GM12878 (cell line): ENCODE measurements at regions not wholly inside any gene's neighbourhood (a gene's known extent, or its start where the extent isn't known, plus 50 kb on each side); places are given as distances from the start of the nearest gene placed in this dataset.

Source experiments
- CEBPB ChIP-seq, 2 experiments: fragments of 150-350 bp in 1 of 2; IDR thresholded peaks; 2 replicates each; pipeline ENCODE4 v1.6.1; 2012 to 2014; ENCODE audit warnings: low read depth in 2 of 2, low read length in 2 of 2, borderline replicate concordance in 1 of 2, inconsistent platforms in 1 of 2
- CHD4 ChIP-seq: fragments of 200-600 bp; sonication (generic); IDR thresholded peaks from 2 replicates; pipeline ENCODE4 v1.6.1; 2016; ENCODE audit warnings: mild to moderate bottlenecking
- CTCF ChIP-seq, 3 experiments: IDR thresholded peaks in 2 of 3; conservative IDR thresholded peaks in 1 of 3; 2 replicates each; pipeline ENCODE4 v1.5.1; 2011; ENCODE audit warnings: low read depth in 3 of 3, low read length in 3 of 3, mild to moderate bottlenecking in 3 of 3, control low read depth in 2 of 3, moderate library complexity in 2 of 3, inconsistent platforms in 1 of 3, mixed read lengths in 1 of 3; ENCODE audit not compliant: control insufficient read depth in 2 of 3, insufficient read depth in 1 of 3; ENCODE audit errors: extremely low read depth in 1 of 3
- NFIC ChIP-seq: IDR thresholded peaks from 2 replicates; pipeline ENCODE4 v1.6.1; 2012; ENCODE audit warnings: low read depth, mild to moderate bottlenecking, inconsistent platforms, low read length, moderate library complexity
- REST ChIP-seq: IDR thresholded peaks from 2 replicates; pipeline ENCODE4 v1.6.1; 2012; ENCODE audit warnings: mild to moderate bottlenecking, low read depth, low read length
- SIN3A ChIP-seq: IDR thresholded peaks from 2 replicates; pipeline ENCODE4 v1.6.1; 2012; ENCODE audit warnings: low read depth, low read length, improper control_type of control experiment
- SP1 ChIP-seq: IDR thresholded peaks from one replicate; pipeline ENCODE4 v1.6.1; 2011; ENCODE audit warnings: low read depth, low read length
- SRF ChIP-seq, 2 experiments: IDR thresholded peaks; 2 replicates each; pipeline ENCODE4 v1.6.1; 2011; ENCODE audit warnings: low read depth in 2 of 2, low read length in 2 of 2, mild to moderate bottlenecking in 1 of 2, moderate library complexity in 1 of 2
- TCF12 ChIP-seq: IDR thresholded peaks from 2 replicates; pipeline ENCODE4 v1.6.1; 2011; ENCODE audit warnings: low read depth, mild to moderate bottlenecking, low read length
- TF ChIP-seq, protein P1 (sequence below): IDR thresholded peaks from 2 replicates; pipeline ENCODE4 v1.6.1; 2012; ENCODE audit warnings: low read length, inconsistent platforms

DNA sequence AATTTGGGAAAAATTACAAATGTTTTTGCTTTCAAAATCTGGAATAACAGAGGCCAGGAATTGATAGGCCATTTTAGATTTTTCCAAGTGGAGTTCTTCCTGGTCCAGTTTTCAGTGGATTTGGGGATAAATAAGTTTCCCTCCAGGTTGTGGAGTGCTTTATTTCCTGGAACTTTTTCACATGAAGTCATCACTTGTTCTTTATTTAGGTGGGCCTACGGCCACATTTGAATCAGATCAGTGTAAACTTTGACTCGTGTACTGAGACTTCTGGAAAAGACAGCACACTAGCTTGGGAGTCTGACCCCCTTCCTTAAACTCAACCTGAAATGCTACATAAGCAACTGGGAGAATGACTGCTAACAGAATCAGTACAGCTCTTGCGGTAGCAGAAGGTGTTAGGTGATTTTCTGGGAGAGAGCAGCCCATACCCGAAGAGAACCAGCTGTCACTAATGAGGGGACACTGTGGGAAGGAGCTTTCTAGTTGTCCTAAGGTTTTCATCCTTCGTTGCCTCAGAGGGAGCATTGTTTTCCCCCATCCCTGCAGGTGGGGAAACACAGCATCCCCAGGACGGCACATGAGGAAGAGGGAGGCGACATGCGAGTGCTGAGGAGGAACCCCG is 235.2 kb upstream of the FAT1 start:
- TF ChIP-seq CEBPB (IDR thresholded peaks at IDR 0.05; ENCODE audit: borderline replicate concordance in 1 of 2, low read depth in 2 of 2, low read length in 2 of 2) (no peak), TCF12 (no peak), NFIC (no peak), SRF (IDR thresholded peaks at IDR 0.05; ENCODE audit: low read depth in 2 of 2, low read length in 2 of 2) (no peak), REST (no peak), CTCF (IDR thresholded peaks at IDR 0.05 in 2 of 3, conservative IDR thresholded peaks at IDR 0.05 in 1 of 3; ENCODE audit: control insufficient read depth in 2 of 3, extremely low read depth in 1 of 3, insufficient read depth in 1 of 3, low read depth in 3 of 3, low read length in 3 of 3) (no peak), CHD4 (no peak), SIN3A (no peak), SP1 (no peak)
- TF ChIP-seq, protein P1, sequence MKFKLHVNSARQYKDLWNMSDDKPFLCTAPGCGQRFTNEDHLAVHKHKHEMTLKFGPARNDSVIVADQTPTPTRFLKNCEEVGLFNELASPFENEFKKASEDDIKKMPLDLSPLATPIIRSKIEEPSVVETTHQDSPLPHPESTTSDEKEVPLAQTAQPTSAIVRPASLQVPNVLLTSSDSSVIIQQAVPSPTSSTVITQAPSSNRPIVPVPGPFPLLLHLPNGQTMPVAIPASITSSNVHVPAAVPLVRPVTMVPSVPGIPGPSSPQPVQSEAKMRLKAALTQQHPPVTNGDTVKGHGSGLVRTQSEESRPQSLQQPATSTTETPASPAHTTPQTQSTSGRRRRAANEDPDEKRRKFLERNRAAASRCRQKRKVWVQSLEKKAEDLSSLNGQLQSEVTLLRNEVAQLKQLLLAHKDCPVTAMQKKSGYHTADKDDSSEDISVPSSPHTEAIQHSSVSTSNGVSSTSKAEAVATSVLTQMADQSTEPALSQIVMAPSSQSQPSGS, result no peak
